Naive thymus-derived CD4-positive, alpha-beta T cell (primary cell): ENCODE measurements at regions not wholly inside any gene's neighbourhood (a gene's known extent, or its start where the extent isn't known, plus 50 kb on each side); places are given as distances from the start of the nearest gene placed in this dataset.
A peak's percentile ranks its signal among the peaks of the same experiment; 100 is the strongest.

ENCODE experiments used
- ATAC-seq: fragments of 150-1000 bp; cut with Tn5 transposase; 2 replicates; pipeline ENCODE4 v1.10.0; 2021; ENCODE audit warnings: mild to moderate bottlenecking, moderate library complexity
- CTCF ChIA-PET: fragments of 350-600 bp; sonication (Branson Sonifier 250); formaldehyde crosslinking; loops from one replicate; lab custom pipeline; 2021; ENCODE audit warnings: antibody characterized with exemption; lab: Charles Lee
- POLR2A ChIA-PET: fragments of 350-600 bp; sonication (Branson Sonifier 250); formaldehyde crosslinking; loops from one replicate; lab custom pipeline; 2021; ENCODE audit warnings: antibody characterized with exemption, inconsistent platforms; lab: Charles Lee
- DNase-seq, 9 donors: peaks; one replicate each; pipeline versions ENCODE4 v3.0.0 to v3.0.0-alpha.2; 2020 to 2022; ENCODE audit warnings: mixed read lengths in 1 of 9
- H3K27ac ChIP-seq: one replicate; pipeline ENCODE4 v1.7.0; 2013; ENCODE audit warnings: mild to moderate bottlenecking, low read depth, low read length, moderate library complexity
- H3K27me3 ChIP-seq, 2 donors: one replicate each; pipeline ENCODE4 v1.7.0; 2013; ENCODE audit warnings: low read length in 2 of 2, mild to moderate bottlenecking in 2 of 2, moderate library complexity in 2 of 2; ENCODE audit not compliant: control insufficient read depth in 2 of 2, insufficient read depth in 2 of 2
- H3K36me3 ChIP-seq, 3 experiments: 1 replicate in 2 of 3; 2 replicates in 1 of 3; pipeline ENCODE4 v1.7.0; 2013; ENCODE audit warnings: low read length in 3 of 3, mild to moderate bottlenecking in 3 of 3, moderate library complexity in 1 of 3; ENCODE audit not compliant: insufficient read depth in 3 of 3, control insufficient read depth in 2 of 3
- H3K4me1 ChIP-seq, 2 donors: one replicate each; pipeline ENCODE4 v1.7.0; 2013; ENCODE audit warnings: low read length in 2 of 2, mild to moderate bottlenecking in 2 of 2, moderate library complexity in 1 of 2; ENCODE audit not compliant: control insufficient read depth in 2 of 2, insufficient read depth in 2 of 2
- H3K4me3 ChIP-seq: 2 replicates; pipeline ENCODE4 v1.7.0; 2013; ENCODE audit warnings: mild to moderate bottlenecking, low read length
- H3K9me3 ChIP-seq, 3 experiments: 1 replicate in 2 of 3; 2 replicates in 1 of 3; pipeline ENCODE4 v1.7.0; 2013; ENCODE audit warnings: low read length in 3 of 3; ENCODE audit not compliant: control insufficient read depth in 2 of 3
- H3K27ac Mint-ChIP-seq, 9 donors: one replicate each; pipeline ENCODE4 v1.8.0; 2020 to 2022; ENCODE audit warnings: mixed read lengths in 9 of 9, mild to moderate bottlenecking in 8 of 9, moderate library complexity in 5 of 9, inconsistent platforms in 2 of 9
- H3K27me3 Mint-ChIP-seq, 5 donors: one replicate each; pipeline ENCODE4 v1.8.0; 2021 to 2022; ENCODE audit warnings: mixed read lengths in 5 of 5, mild to moderate bottlenecking in 1 of 5
- H3K36me3 Mint-ChIP-seq, 5 donors: one replicate each; pipeline ENCODE4 v1.8.0; 2020 to 2022; ENCODE audit warnings: mixed read lengths in 5 of 5, mild to moderate bottlenecking in 3 of 5, inconsistent platforms in 1 of 5
- H3K4me1 Mint-ChIP-seq, 7 donors: one replicate each; pipeline ENCODE4 v1.8.0; 2020 to 2022; ENCODE audit warnings: mixed read lengths in 7 of 7, mild to moderate bottlenecking in 3 of 7, inconsistent platforms in 1 of 7
- H3K4me3 Mint-ChIP-seq, 10 donors: one replicate each; pipeline ENCODE4 v1.8.0; 2020 to 2022; ENCODE audit warnings: mild to moderate bottlenecking in 10 of 10, mixed read lengths in 10 of 10, moderate library complexity in 6 of 10, inconsistent platforms in 2 of 10
- H3K9me3 Mint-ChIP-seq, 11 donors: one replicate each; pipeline ENCODE4 v1.8.0; 2020 to 2022; ENCODE audit warnings: mixed read lengths in 11 of 11, mild to moderate bottlenecking in 4 of 11, inconsistent platforms in 1 of 11, moderate library complexity in 1 of 11
- intact Hi-C, 2 donors: fragments of 100-400 bp; cut with micrococcal nuclease; formaldehyde crosslinking; loops; one replicate each; pipeline ENCODE4 v1.15.1; 2023

GRCh38 chr5:44868541-44868940 is 59.8 kb downstream of the MRPS30 start:
- H3K4me1 Mint-ChIP-seq = peaks cover 0 to 11% (median 0%) of the 10 kb centered on the region in 7 donors
- ATAC-seq = no peak
- H3K27ac Mint-ChIP-seq = no peak overlapping the region
- peaks cover 0 to 11% (median 5%) of the 10 kb centered on the region in 5 donors for H3K27me3 Mint-ChIP-seq
- H3K4me1 ChIP-seq = no peaks in the 10 kb centered on the region
- CTCF ChIA-PET = no interaction called here
- H3K4me3 Mint-ChIP-seq = no peak overlapping the region
- H3K27ac ChIP-seq = no peak overlapping the region
- H3K36me3 Mint-ChIP-seq = no peaks in the 10 kb centered on the region
- no peaks in the 10 kb centered on the region for H3K27me3 ChIP-seq
- intact Hi-C loops = loop anchor here in 1 of 2 donors (10.0 kb wide), 1 partner anchor 166 kb away; no protein-coding TSS in a partner anchor
- H3K9me3 Mint-ChIP-seq = no peaks in the 10 kb centered on the region
- POLR2A ChIA-PET = no interaction called here
- H3K36me3 ChIP-seq = no peaks in the 10 kb centered on the region
- no peak for DNase-seq
- no peak overlapping the region for H3K4me3 ChIP-seq
- H3K9me3 ChIP-seq = no peaks in the 10 kb centered on the region

DNA sequence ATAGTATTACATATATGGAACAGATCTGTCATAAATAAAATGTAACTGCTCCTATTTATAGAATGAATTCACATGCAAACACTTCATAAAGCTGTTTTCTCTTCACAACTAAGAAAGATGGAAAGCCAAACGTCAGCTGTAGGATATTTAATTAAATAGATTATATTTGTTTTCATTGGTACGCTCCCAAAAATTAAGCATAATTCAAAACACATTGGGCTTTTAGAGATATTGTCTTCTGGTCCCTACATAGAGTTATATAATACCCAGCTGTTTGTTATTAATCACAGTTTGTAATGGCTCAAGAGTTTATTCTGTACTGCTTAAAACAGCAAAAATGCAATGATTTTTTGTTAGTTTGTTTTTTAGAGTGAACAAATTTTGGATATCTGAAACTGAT is 61.2 kb downstream of the MRPS30 start:
- Mint-ChIP-seq H3K9me3 (no peaks in the 10 kb centered on the region), H3K27me3 (peaks cover 0 to 8% (median 5%) of the 10 kb centered on the region in 5 donors), H3K36me3 (no peaks in the 10 kb centered on the region), H3K27ac (no peak overlapping the region), H3K4me3 (no peak overlapping the region), H3K4me1 (peaks cover 0 to 14% (median 3%) of the 10 kb centered on the region in 7 donors)
- no peaks in the 10 kb centered on the region for H3K9me3 ChIP-seq
- DNase-seq (no peak), ATAC-seq (no peak)
- POLR2A ChIA-PET = no interaction called here
- no peaks in the 10 kb centered on the region for H3K4me1 ChIP-seq
- H3K36me3 ChIP-seq = no peaks in the 10 kb centered on the region
- no peak overlapping the region for H3K27ac ChIP-seq
- no peak overlapping the region for H3K4me3 ChIP-seq
- H3K27me3 ChIP-seq = no peaks in the 10 kb centered on the region
- CTCF ChIA-PET = no interaction called here
- intact Hi-C loops = loop anchor here in 1 of 2 donors (10.0 kb wide), 1 partner anchor 165 kb away; no protein-coding TSS in a partner anchor

DNA sequence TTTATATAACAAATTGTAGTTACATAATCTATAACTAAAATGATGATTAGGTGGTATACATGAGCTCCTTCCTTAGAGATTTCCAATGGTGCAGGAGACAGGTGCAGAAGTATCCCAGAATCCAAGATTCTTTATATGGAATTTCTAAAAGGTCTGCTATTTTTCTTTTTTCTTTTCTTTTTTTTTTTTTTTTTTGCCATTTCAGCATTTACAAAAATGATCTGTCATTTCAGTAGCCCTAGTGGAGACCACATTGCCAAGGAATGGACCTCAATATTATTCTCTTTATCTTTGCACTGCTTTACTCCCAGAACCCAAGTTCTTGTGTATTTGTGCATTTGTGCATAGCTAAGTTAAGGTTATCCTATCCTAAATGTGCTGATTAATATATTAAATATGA is 61.7 kb downstream of the MRPS30 start:
- Mint-ChIP-seq H3K27ac (no peak overlapping the region), H3K36me3 (no peaks in the 10 kb centered on the region), H3K27me3 (peaks cover 0 to 8% (median 4%) of the 10 kb centered on the region in 5 donors), H3K9me3 (no peaks in the 10 kb centered on the region), H3K4me1 (peaks cover 0 to 16% (median 5%) of the 10 kb centered on the region in 7 donors), H3K4me3 (no peak overlapping the region)
- H3K27me3 ChIP-seq = no peaks in the 10 kb centered on the region
- POLR2A ChIA-PET = no interaction called here
- intact Hi-C loops = no loop called here
- no peaks in the 10 kb centered on the region for H3K9me3 ChIP-seq
- ATAC-seq (no peak), DNase-seq (no peak)
- CTCF ChIA-PET = no interaction called here
- H3K4me3 ChIP-seq = no peak overlapping the region
- no peaks in the 10 kb centered on the region for H3K36me3 ChIP-seq
- no peak overlapping the region for H3K27ac ChIP-seq
- H3K4me1 ChIP-seq = no peaks in the 10 kb centered on the region

DNA sequence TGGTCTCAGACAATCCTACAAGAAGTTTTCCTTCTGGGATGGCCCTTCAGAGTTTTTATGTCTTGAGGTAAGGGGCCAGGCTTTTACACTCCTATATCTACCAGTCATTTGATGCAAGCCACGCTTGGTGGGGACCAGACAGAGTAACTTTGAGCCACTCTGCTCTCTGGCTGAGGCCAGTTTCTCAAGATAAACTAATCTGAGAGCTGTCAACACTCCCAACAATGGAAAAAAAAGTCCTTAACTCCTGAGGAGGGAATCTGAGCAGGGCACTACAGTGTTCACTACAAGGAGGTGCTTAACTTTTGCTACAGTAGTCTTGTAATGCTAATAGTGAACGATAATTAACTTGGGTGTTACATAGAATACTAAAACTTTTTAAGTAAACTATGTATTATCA is 62.7 kb downstream of the MRPS30 start:
- no peaks in the 10 kb centered on the region for H3K9me3 Mint-ChIP-seq
- Histone ChIP-seq H3K4me3 (no peak overlapping the region), H3K9me3 (no peaks in the 10 kb centered on the region), H3K36me3 (no peaks in the 10 kb centered on the region), H3K27me3 (no peaks in the 10 kb centered on the region), H3K4me1 (no peaks in the 10 kb centered on the region), H3K27ac (no peak overlapping the region)
- no peak overlapping the region for H3K4me3 Mint-ChIP-seq
- DNase-seq (no peak), ATAC-seq (no peak)
- ChIA-PET POLR2A (no interaction called here), CTCF (no interaction called here)
- H3K36me3 Mint-ChIP-seq = peaks cover 0 to 3% (median 0%) of the 10 kb centered on the region in 5 donors
- peaks cover 0 to 5% (median 4%) of the 10 kb centered on the region in 5 donors for H3K27me3 Mint-ChIP-seq
- peaks cover 0 to 25% (median 15%) of the 10 kb centered on the region in 7 donors for H3K4me1 Mint-ChIP-seq
- intact Hi-C loops = no loop called here
- H3K27ac Mint-ChIP-seq = no peak overlapping the region

- CTCF ChIA-PET = no interaction called here
- no peaks in the 10 kb centered on the region for H3K4me1 ChIP-seq
- intact Hi-C loops = loop anchor here (2.0 kb wide), 1 partner anchor 67 kb away; the partner anchor contains the start of gene MRPS30 (in 2 of the 2)
- Mint-ChIP-seq H3K4me3 (peak overlapping the region in 7 of 10 donors; percentile 12 to 69 (median 45)), H3K27me3 (no peaks in the 10 kb centered on the region), H3K9me3 (peaks cover 0 to 6% (median 0%) of the 10 kb centered on the region in 11 donors), H3K36me3 (peaks cover 0 to 10% (median 0%) of the 10 kb centered on the region in 5 donors), H3K4me1 (peaks cover 0 to 23% (median 14%) of the 10 kb centered on the region in 7 donors), H3K27ac (peak overlapping the region; percentile 21 to 95 (median 62))
- no peaks in the 10 kb centered on the region for H3K9me3 ChIP-seq
- H3K27ac ChIP-seq = no peak overlapping the region
- POLR2A ChIA-PET = interaction anchor here (1.0 kb wide), 1 partner anchor 67 kb away, joined by 4 read pairs; no protein-coding TSS in a partner anchor
- DNase-seq (peak in 5 of 9 donors; percentile 3 to 22 (median 11)), ATAC-seq (peak; percentile 63)
- no peaks in the 10 kb centered on the region for H3K36me3 ChIP-seq
- no peak overlapping the region for H3K4me3 ChIP-seq
- H3K27me3 ChIP-seq = no peaks in the 10 kb centered on the region
These were observed 67.2 kb downstream of the MRPS30 start for GRCh38 chr5:44875661-44876605.

DNA sequence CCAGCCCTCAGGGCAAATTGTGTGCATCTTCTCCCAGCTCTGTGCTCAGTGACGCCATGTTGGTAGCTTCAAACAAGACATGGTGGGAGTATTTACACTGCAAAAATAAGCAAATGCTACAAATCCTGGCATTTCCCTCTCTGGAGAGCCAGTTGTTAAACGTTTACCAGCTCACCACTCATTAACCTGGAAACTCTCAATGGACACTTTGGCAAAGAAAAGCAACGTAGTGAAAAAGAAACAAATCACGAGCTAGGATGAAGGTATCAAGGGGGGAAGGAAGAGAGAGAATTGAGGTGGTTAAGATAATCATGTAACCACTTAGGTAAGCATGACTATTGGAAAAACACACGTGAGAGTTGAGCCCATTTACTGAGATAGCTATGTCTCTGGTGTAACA is 72.5 kb downstream of the MRPS30 start:
- Histone ChIP-seq H3K4me3 (no peak overlapping the region), H3K27ac (no peak overlapping the region), H3K36me3 (no peaks in the 10 kb centered on the region), H3K9me3 (no peaks in the 10 kb centered on the region), H3K27me3 (no peaks in the 10 kb centered on the region), H3K4me1 (no peaks in the 10 kb centered on the region)
- ChIA-PET CTCF (no interaction called here), POLR2A (no interaction called here)
- Mint-ChIP-seq H3K27ac (no peak overlapping the region), H3K4me3 (no peak overlapping the region), H3K4me1 (peaks cover 0 to 8% (median under 1%) of the 10 kb centered on the region in 7 donors), H3K9me3 (peaks cover 0 to 15% (median 1%) of the 10 kb centered on the region in 11 donors), H3K27me3 (no peaks in the 10 kb centered on the region), H3K36me3 (peaks cover 0 to 8% (median 0%) of the 10 kb centered on the region in 5 donors)
- ATAC-seq (no peak), DNase-seq (no peak)
- intact Hi-C loops = no loop called here
